B cell (primary cell): ENCODE measurements at regions not wholly inside any gene's neighbourhood (a gene's known extent, or its start where the extent isn't known, plus 50 kb on each side); places are given as distances from the start of the nearest gene placed in this dataset.

Experiments used
- CTCF ChIP-seq: fragments of 200-600 bp; IDR thresholded peaks from one replicate; pipeline ENCODE4 v1.8.0; 2022; ENCODE audit warnings: antibody characterized with exemption, mild to moderate bottlenecking
- EZH2 ChIP-seq: IDR thresholded peaks from 2 replicates; pipeline ENCODE4 v1.6.1; 2012; ENCODE audit warnings: borderline replicate concordance, low read depth, mild to moderate bottlenecking, moderate library complexity, low read length; ENCODE audit not compliant: insufficient read depth, poor library complexity, severe bottlenecking

GRCh38 chr21:22474403-22474802 is 1476.2 kb downstream of the NCAM2 start:
- TF ChIP-seq CTCF (no peak), EZH2 (no peak)
